Loucy (cell line): ENCODE measurements at regions not wholly inside any gene's neighbourhood (a gene's known extent, or its start where the extent isn't known, plus 50 kb on each side); places are given as distances from the start of the nearest gene placed in this dataset.

ENCODE experiments used
- H2AFZ ChIP-seq: fragments of 200-600 bp; sonication (generic); 2 replicates; pipeline ENCODE4 v1.6.0; 2016; ENCODE audit warnings: antibody characterized with exemption, mild to moderate bottlenecking, low read length, moderate library complexity
- H3F3A ChIP-seq: fragments of 200-600 bp; 2 replicates; pipeline ENCODE4 v1.6.0; 2016; ENCODE audit warnings: antibody characterized with exemption, low read depth, mild to moderate bottlenecking
- H3K27me3 ChIP-seq: fragments of 200-600 bp; sonication (generic); 2 replicates; pipeline ENCODE4 v1.6.1; 2014; ENCODE audit warnings: low read length, mild to moderate bottlenecking; ENCODE audit not compliant: insufficient read depth, poor library complexity, severe bottlenecking
- H3K36me3 ChIP-seq: fragments of 200-600 bp; sonication (generic); 2 replicates; pipeline ENCODE4 v1.6.1; 2016; ENCODE audit warnings: low read length; ENCODE audit not compliant: insufficient read depth
- H3K4me1 ChIP-seq: fragments of 200-600 bp; sonication (generic); 2 replicates; pipeline ENCODE4 v1.5.1; 2014; ENCODE audit warnings: low read length, mild to moderate bottlenecking; ENCODE audit not compliant: insufficient read depth, poor library complexity, severe bottlenecking
- H3K4me2 ChIP-seq: fragments of 200-600 bp; sonication (generic); 2 replicates; pipeline ENCODE4 v1.6.0; 2014; ENCODE audit warnings: antibody characterized with exemption, low read length, low read depth, mild to moderate bottlenecking; ENCODE audit not compliant: poor library complexity, severe bottlenecking
- H3K4me3 ChIP-seq: fragments of 200-600 bp; sonication (generic); 2 replicates; pipeline ENCODE4 v1.5.1; 2014; ENCODE audit warnings: low read length, mild to moderate bottlenecking, mixed read lengths; ENCODE audit not compliant: poor library complexity, severe bottlenecking
- H3K79me2 ChIP-seq: fragments of 200-600 bp; sonication (generic); 2 replicates; pipeline ENCODE4 v1.6.1; 2014; ENCODE audit warnings: low read length; ENCODE audit not compliant: insufficient read depth
- H3K9ac ChIP-seq: fragments of 200-600 bp; sonication (generic); 2 replicates; pipeline ENCODE4 v1.6.0; 2014; ENCODE audit warnings: mild to moderate bottlenecking, low read depth, low read length, moderate library complexity; ENCODE audit not compliant: poor library complexity, severe bottlenecking
- H3K9me2 ChIP-seq: fragments of 200-600 bp; sonication (generic); replicated peaks from 2 replicates; pipeline ENCODE4 v1.6.1; 2016; ENCODE audit warnings: low read depth, low read length, mixed read lengths
- H3K9me3 ChIP-seq: fragments of 200-600 bp; sonication (generic); 2 replicates; pipeline ENCODE4 v1.6.1; 2014; ENCODE audit warnings: mild to moderate bottlenecking, antibody characterized with exemption, low read length, low read depth; ENCODE audit not compliant: insufficient read depth
- H4K20me1 ChIP-seq: fragments of 200-600 bp; sonication (generic); 2 replicates; pipeline ENCODE4 v1.6.0; 2014; ENCODE audit warnings: antibody characterized with exemption, low read length, mild to moderate bottlenecking; ENCODE audit not compliant: insufficient read depth, poor library complexity, severe bottlenecking
- EZH2phosphoT487 ChIP-seq: fragments of 200-600 bp; IDR thresholded peaks from 2 replicates; pipeline ENCODE4 v1.6.1; 2018; ENCODE audit warnings: antibody characterized with exemption, mild to moderate bottlenecking, moderate library complexity, borderline replicate concordance
- TF ChIP-seq, protein P1 (sequence below): fragments of 200-600 bp; sonication (generic); conservative IDR thresholded peaks from 2 replicates; pipeline ENCODE4 v1.5.1; 2014; ENCODE audit warnings: mild to moderate bottlenecking, antibody characterized with exemption, low read length

GRCh38 chr6:51271615-51272014, 452.9 kb downstream of the TFAP2B start:
- Histone ChIP-seq H3K4me3 (no peak overlapping the region), H3K27me3 (no peaks in the 10 kb centered on the region), H2AFZ (no peak overlapping the region), H3K4me1 (no peaks in the 10 kb centered on the region), H3K9me2 (no peaks in the 10 kb centered on the region), H3K9me3 (no peaks in the 10 kb centered on the region), H4K20me1 (no peaks in the 10 kb centered on the region), H3F3A (no peaks in the 10 kb centered on the region), H3K79me2 (no peaks in the 10 kb centered on the region), H3K4me2 (no peak overlapping the region), H3K36me3 (no peaks in the 10 kb centered on the region), H3K9ac (no peak overlapping the region)
- TF ChIP-seq EZH2phosphoT487, result no peak
- TF ChIP-seq, protein P1, sequence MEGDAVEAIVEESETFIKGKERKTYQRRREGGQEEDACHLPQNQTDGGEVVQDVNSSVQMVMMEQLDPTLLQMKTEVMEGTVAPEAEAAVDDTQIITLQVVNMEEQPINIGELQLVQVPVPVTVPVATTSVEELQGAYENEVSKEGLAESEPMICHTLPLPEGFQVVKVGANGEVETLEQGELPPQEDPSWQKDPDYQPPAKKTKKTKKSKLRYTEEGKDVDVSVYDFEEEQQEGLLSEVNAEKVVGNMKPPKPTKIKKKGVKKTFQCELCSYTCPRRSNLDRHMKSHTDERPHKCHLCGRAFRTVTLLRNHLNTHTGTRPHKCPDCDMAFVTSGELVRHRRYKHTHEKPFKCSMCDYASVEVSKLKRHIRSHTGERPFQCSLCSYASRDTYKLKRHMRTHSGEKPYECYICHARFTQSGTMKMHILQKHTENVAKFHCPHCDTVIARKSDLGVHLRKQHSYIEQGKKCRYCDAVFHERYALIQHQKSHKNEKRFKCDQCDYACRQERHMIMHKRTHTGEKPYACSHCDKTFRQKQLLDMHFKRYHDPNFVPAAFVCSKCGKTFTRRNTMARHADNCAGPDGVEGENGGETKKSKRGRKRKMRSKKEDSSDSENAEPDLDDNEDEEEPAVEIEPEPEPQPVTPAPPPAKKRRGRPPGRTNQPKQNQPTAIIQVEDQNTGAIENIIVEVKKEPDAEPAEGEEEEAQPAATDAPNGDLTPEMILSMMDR, result no peak

DNA sequence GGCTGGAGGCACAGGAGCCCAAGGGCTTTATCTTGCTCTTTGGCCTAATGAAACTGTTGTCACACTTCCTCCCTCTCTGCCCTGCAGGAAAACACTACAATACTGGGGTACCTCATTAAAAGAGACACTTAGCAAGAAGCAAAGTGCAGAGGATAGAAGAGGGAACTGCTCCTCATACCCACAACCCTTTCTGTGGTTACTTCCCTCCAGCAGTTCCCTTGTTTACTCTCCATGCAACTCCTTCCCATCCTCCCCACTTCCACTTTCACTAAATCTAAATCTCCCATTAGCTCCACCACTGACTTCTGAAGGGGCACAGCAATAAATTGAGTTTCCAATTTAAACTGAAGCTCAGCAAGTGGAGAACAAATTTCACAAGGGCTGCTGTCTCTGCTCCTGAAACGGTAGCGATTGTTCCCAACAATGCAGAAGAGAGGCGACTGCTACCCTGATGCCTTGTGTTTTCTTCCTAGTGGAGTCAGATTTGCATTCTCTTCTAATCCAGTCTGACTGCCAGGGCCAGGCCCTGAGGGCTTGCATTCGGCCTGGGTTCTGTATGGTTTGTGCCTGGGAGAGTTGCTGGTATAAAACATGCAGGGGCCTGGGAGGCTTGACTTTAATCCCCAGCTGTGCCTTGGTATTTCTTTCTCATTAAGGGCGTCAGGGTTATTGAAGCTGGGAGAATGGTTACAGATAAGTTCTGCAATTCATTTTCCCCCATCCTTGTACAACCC, 454.7 kb downstream of the TFAP2B start:
- H3K4me2 ChIP-seq, result no peak overlapping the region
- H3K79me2 ChIP-seq, result no peaks in the 10 kb centered on the region
- no peaks in the 10 kb centered on the region for H3K9me3 ChIP-seq
- H3K9ac ChIP-seq, result no peak overlapping the region
- no peaks in the 10 kb centered on the region for H3K27me3 ChIP-seq
- TF ChIP-seq EZH2phosphoT487, result no peak
- TF ChIP-seq, protein P1, result no peak
- no peaks in the 10 kb centered on the region for H3K36me3 ChIP-seq
- no peaks in the 10 kb centered on the region for H3F3A ChIP-seq
- no peaks in the 10 kb centered on the region for H3K4me1 ChIP-seq
- H3K9me2 ChIP-seq, result no peaks in the 10 kb centered on the region
- no peak overlapping the region for H2AFZ ChIP-seq
- H4K20me1 ChIP-seq, result no peaks in the 10 kb centered on the region
- H3K4me3 ChIP-seq, result no peak overlapping the region

- Histone ChIP-seq H3K79me2 (no peaks in the 10 kb centered on the region), H3K36me3 (no peaks in the 10 kb centered on the region), H3K4me2 (no peak overlapping the region), H3K4me1 (no peaks in the 10 kb centered on the region), H3K27me3 (no peaks in the 10 kb centered on the region), H4K20me1 (no peaks in the 10 kb centered on the region), H3K9me3 (no peaks in the 10 kb centered on the region), H2AFZ (no peak overlapping the region), H3K9me2 (no peaks in the 10 kb centered on the region), H3F3A (no peaks in the 10 kb centered on the region), H3K9ac (no peak overlapping the region), H3K4me3 (no peak overlapping the region)
- TF ChIP-seq, protein P1, result no peak
Observed at GRCh38 chr6:51277474-51277873, 458.8 kb downstream of the TFAP2B start.
